Prostate gland (tissue), 2 donors: ENCODE measurements at regions not wholly inside any gene's neighbourhood (a gene's known extent, or its start where the extent isn't known, plus 50 kb on each side); places are given as distances from the start of the nearest gene placed in this dataset.

Experiments used
- POLR2A ChIP-seq: fragments of 450-650 bp; IDR thresholded peaks from one replicate; pipeline ENCODE4 v1.6.1; 2016; ENCODE audit warnings: antibody characterized with exemption, mild to moderate bottlenecking
- POLR2AphosphoS5 ChIP-seq: sonication (generic); formaldehyde crosslinking; IDR thresholded peaks from one replicate; pipeline ENCODE4 v1.6.1; 2017; ENCODE audit warnings: antibody characterized with exemption
- TF ChIP-seq, protein P1 (sequence below), 4 experiments: fragments of 200-600 bp in 2 of 4; fragments of 450-650 bp in 2 of 4; sonication (generic) in 2 of 4; IDR thresholded peaks; 1 replicate in 3 of 4; 2 replicates in 1 of 4; pipeline ENCODE4 v1.5.1; 2016 to 2019; ENCODE audit warnings: antibody characterized with exemption in 4 of 4, mild to moderate bottlenecking in 2 of 4, moderate library complexity in 2 of 4

GRCh38 chr6:146931214-146931613 lies 273.0 kb upstream of the STXBP5 start:
- TF ChIP-seq POLR2A (no peak), POLR2AphosphoS5 (no peak)
- TF ChIP-seq, protein P1, sequence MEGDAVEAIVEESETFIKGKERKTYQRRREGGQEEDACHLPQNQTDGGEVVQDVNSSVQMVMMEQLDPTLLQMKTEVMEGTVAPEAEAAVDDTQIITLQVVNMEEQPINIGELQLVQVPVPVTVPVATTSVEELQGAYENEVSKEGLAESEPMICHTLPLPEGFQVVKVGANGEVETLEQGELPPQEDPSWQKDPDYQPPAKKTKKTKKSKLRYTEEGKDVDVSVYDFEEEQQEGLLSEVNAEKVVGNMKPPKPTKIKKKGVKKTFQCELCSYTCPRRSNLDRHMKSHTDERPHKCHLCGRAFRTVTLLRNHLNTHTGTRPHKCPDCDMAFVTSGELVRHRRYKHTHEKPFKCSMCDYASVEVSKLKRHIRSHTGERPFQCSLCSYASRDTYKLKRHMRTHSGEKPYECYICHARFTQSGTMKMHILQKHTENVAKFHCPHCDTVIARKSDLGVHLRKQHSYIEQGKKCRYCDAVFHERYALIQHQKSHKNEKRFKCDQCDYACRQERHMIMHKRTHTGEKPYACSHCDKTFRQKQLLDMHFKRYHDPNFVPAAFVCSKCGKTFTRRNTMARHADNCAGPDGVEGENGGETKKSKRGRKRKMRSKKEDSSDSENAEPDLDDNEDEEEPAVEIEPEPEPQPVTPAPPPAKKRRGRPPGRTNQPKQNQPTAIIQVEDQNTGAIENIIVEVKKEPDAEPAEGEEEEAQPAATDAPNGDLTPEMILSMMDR (IDR thresholded peaks at IDR 0.05): no peak
